ENCODE measurements at regions not wholly inside any gene's neighbourhood (a gene's known extent, or its start where the extent isn't known, plus 50 kb on each side); places are given as distances from the start of the nearest gene placed in this dataset.

DNA sequence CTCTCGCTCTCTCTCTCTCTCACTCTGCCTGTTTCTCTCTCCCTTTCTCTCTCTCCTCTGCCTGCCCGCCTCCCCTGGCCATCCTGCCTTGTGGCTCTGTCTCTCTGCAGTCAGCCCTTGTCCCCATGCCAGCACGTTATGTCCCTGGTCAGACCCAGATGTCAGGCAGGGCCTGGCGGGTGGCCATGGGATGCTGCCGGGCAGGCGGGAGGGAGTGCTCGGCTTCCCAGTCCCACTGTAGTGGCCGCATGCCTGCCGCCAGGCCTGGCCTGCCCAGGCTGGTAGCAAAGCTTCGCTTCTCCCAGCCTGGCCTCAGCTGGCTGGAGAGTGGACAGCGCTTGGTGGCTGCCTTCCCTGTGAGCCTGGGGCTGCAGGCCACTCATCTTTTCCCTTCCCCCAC, 121.5 kb upstream of the ZNF716 start:
- intact Hi-C loops (cut with micrococcal nuclease) = no loop called here
- Mint-ChIP-seq H3K4me3 (ENCODE audit: unreplicated experiment) (no peak overlapping the region), H3K27ac (ENCODE audit: low read depth, unreplicated experiment) (no peak overlapping the region), H3K27me3 (ENCODE audit: insufficient read depth, unreplicated experiment) (no peaks in the 10 kb centered on the region), H3K36me3 (ENCODE audit: insufficient read depth, unreplicated experiment) (no peaks in the 10 kb centered on the region), H3K4me1 (ENCODE audit: insufficient read depth, unreplicated experiment) (no peaks in the 10 kb centered on the region), H3K9me3 (ENCODE audit: unreplicated experiment) (peaks cover 40% of the 10 kb centered on the region)
- TF ChIP-seq, protein P1, sequence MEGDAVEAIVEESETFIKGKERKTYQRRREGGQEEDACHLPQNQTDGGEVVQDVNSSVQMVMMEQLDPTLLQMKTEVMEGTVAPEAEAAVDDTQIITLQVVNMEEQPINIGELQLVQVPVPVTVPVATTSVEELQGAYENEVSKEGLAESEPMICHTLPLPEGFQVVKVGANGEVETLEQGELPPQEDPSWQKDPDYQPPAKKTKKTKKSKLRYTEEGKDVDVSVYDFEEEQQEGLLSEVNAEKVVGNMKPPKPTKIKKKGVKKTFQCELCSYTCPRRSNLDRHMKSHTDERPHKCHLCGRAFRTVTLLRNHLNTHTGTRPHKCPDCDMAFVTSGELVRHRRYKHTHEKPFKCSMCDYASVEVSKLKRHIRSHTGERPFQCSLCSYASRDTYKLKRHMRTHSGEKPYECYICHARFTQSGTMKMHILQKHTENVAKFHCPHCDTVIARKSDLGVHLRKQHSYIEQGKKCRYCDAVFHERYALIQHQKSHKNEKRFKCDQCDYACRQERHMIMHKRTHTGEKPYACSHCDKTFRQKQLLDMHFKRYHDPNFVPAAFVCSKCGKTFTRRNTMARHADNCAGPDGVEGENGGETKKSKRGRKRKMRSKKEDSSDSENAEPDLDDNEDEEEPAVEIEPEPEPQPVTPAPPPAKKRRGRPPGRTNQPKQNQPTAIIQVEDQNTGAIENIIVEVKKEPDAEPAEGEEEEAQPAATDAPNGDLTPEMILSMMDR (IDR thresholded peaks at IDR 0.05; ENCODE audit: unreplicated experiment) = no peak
- POLR2A ChIA-PET = no interaction called here
- no TSS peak for BruUV-seq (replicated peaks)
- no peak for DNase-seq (ENCODE audit: unreplicated experiment)
- CTCF ChIA-PET = no interaction called here

DNA sequence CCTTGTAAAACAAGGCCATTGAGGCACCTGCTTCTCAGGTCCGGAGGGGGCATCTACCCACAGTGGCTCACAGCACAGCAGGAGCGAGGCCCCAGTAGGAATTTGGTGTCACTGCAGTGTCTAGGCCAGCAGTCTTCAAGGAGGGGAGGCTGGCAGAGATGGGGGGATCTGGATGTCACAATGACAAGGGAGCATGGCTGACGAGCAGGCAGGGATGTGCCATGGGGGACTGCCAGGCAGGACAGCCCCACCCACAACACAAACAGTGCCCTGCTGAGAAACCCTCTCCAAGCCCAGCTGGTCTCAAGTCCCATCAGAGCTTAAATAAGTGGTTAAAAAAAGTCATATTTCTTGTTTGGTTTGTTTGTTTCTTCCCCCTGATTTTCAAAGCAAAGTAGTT, 121.0 kb upstream of the ZNF716 start:
- BruUV-seq (replicated peaks) = no TSS peak
- Mint-ChIP-seq H3K4me3 (ENCODE audit: unreplicated experiment) (no peak overlapping the region), H3K9me3 (ENCODE audit: unreplicated experiment) (peaks cover 41% of the 10 kb centered on the region), H3K27me3 (ENCODE audit: insufficient read depth, unreplicated experiment) (no peaks in the 10 kb centered on the region), H3K36me3 (ENCODE audit: insufficient read depth, unreplicated experiment) (no peaks in the 10 kb centered on the region), H3K4me1 (ENCODE audit: insufficient read depth, unreplicated experiment) (no peaks in the 10 kb centered on the region), H3K27ac (ENCODE audit: low read depth, unreplicated experiment) (no peak overlapping the region)
- ChIA-PET POLR2A (no interaction called here), CTCF (no interaction called here)
- TF ChIP-seq, protein P1 (IDR thresholded peaks at IDR 0.05; ENCODE audit: unreplicated experiment) = no peak
- intact Hi-C loops (cut with micrococcal nuclease) = no loop called here
- no peak for DNase-seq (ENCODE audit: unreplicated experiment)

DNA sequence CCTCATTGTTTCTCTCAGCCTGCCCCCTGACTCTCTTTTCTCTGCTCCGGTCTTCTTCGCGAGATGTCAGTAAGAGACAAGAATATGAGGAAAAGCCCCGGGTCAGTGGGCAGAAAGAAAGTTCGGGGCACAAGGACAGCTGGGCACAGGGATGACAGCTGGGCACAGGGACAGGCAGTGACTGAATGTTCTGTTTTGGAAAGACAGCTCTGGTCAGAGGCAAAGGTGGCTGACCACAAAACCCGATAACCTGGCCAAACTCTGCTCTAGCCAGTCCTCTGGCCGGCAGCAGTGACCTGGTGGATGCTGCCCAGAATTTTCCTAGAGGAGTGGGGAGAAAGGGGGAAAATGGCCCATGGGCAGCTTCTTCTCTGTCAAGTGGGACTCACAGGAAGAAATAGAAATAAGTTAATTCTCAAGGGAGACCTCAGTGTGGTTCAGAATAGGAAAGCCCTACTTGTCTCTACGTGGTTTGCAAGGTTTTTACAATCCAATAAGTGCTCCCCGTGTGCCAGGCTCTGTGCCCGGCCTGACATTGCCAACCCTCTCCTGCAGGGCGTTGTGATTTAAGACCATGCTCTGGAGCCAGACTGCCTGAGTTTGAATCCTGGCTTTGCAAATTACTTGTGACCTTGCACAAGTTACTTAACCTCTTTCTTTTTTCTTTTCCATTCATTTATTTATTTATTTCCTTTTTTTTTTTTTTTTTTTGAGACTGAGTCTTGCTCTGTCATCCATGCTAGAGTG, 110.6 kb upstream of the ZNF716 start:
- intact Hi-C loops (cut with micrococcal nuclease) = no loop called here
- ChIA-PET POLR2A (no interaction called here), CTCF (interaction anchor here (0.6 kb wide), 1 partner anchor 36 kb away, joined by 3 read pairs; no protein-coding TSS in a partner anchor)
- no peak for DNase-seq (ENCODE audit: unreplicated experiment)
- H3K4me1 Mint-ChIP-seq (ENCODE audit: insufficient read depth, unreplicated experiment) = no peaks in the 10 kb centered on the region
- H3K4me3 Mint-ChIP-seq (ENCODE audit: unreplicated experiment) = no peak overlapping the region
- H3K9me3 Mint-ChIP-seq (ENCODE audit: unreplicated experiment) = peaks cover 51% of the 10 kb centered on the region
- no peak overlapping the region for H3K27ac Mint-ChIP-seq (ENCODE audit: low read depth, unreplicated experiment)
- no peaks in the 10 kb centered on the region for H3K36me3 Mint-ChIP-seq (ENCODE audit: insufficient read depth, unreplicated experiment)
- TF ChIP-seq, protein P1 (IDR thresholded peaks at IDR 0.05; ENCODE audit: unreplicated experiment) = no peak
- H3K27me3 Mint-ChIP-seq (ENCODE audit: insufficient read depth, unreplicated experiment) = no peaks in the 10 kb centered on the region
- BruUV-seq (replicated peaks) = no TSS peak

DNA sequence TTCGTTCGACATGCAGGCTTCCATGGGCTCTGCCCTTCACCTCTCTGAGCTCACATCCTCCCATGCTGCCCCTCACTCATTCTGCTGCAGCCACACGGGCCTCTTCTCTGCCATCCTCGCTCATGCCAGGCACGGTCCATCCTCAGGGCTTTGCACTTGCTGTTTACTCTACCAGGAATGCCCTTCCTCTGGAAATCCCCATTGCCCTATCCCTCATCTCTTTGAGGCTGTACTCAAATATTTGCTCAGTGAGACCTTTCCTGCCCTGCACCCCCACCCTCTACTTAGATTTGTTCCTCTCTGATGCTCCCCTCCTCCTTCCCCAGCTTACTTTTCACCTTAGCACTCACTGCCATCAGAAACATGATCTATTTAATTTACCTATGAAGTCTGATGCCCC, 107.0 kb upstream of the ZNF716 start:
- BruUV-seq (replicated peaks) = no TSS peak
- H3K4me3 Mint-ChIP-seq (ENCODE audit: unreplicated experiment) = no peak overlapping the region
- intact Hi-C loops (cut with micrococcal nuclease) = no loop called here
- CTCF ChIA-PET = no interaction called here
- no peaks in the 10 kb centered on the region for H3K36me3 Mint-ChIP-seq (ENCODE audit: insufficient read depth, unreplicated experiment)
- no peak for DNase-seq (ENCODE audit: unreplicated experiment)
- POLR2A ChIA-PET = no interaction called here
- TF ChIP-seq, protein P1 (IDR thresholded peaks at IDR 0.05; ENCODE audit: unreplicated experiment) = no peak
- H3K4me1 Mint-ChIP-seq (ENCODE audit: insufficient read depth, unreplicated experiment) = no peaks in the 10 kb centered on the region
- H3K27me3 Mint-ChIP-seq (ENCODE audit: insufficient read depth, unreplicated experiment) = no peaks in the 10 kb centered on the region
- peaks cover 59% of the 10 kb centered on the region for H3K9me3 Mint-ChIP-seq (ENCODE audit: unreplicated experiment)
- H3K27ac Mint-ChIP-seq (ENCODE audit: low read depth, unreplicated experiment) = no peak overlapping the region
